ENCODE measurements at regions not wholly inside any gene's neighbourhood (a gene's known extent, or its start where the extent isn't known, plus 50 kb on each side); places are given as distances from the start of the nearest gene placed in this dataset.

DNA sequence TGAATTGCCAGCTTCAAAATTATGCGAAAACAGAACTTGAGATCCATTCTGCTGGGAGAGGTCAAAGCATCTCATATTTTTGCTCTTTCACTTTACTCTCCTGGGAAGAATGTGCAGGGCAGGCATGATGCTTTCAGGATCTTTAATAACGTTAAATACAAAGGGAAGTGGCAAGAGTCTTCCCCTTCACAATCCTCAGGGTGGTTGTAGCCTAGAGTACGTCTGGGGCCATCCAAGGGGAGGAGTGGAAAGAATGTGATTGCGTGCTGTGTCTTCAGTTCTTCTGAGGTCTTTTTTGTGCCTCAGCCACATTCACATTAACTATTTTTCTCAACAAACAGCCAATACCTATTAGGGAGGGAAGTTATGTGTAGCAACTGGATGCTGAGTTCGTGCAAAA, 207.3 kb downstream of the HGF start:
- Histone ChIP-seq H3K23me2 (ENCODE audit: low read depth, low read length) (no peaks in the 10 kb centered on the region; the same call in 1 of the 2 replicates), H3K14ac (ENCODE audit: insufficient read length) (no peak overlapping the region), H4K8ac (ENCODE audit: extremely low read depth, insufficient read depth, low read length) (no peak overlapping the region), H3K27ac (ENCODE audit: low read depth, low read length) (no peak overlapping the region), H3K56ac (replicated peaks; ENCODE audit: insufficient read length, low read depth, low read length) (no peak overlapping the region), H3K4me1 (replicated peaks in 1 of 4; ENCODE audit: control insufficient read depth in 3 of 4, insufficient read depth in 4 of 4, low read length in 3 of 4) (no peaks in the 10 kb centered on the region), H2BK5ac (ENCODE audit: low read depth, low read length) (no peak overlapping the region), H3K79me2 (ENCODE audit: control insufficient read depth in 1 of 2, insufficient read depth in 2 of 2, low read length in 2 of 2) (no peaks in the 10 kb centered on the region), H2AK5ac (ENCODE audit: low read depth, low read length) (no peak overlapping the region), H3K18ac (ENCODE audit: extremely low read depth, low read length) (no peak overlapping the region), H3K23ac (ENCODE audit: insufficient read length) (no peak overlapping the region), H3K4ac (replicated peaks; ENCODE audit: insufficient read length, low read depth, low read length) (no peak overlapping the region), H3K4me3 (ENCODE audit: extremely low read depth in 1 of 4, insufficient read depth in 2 of 4, low read depth in 3 of 4, low read length in 4 of 4) (no peak overlapping the region), H2BK120ac (replicated peaks; ENCODE audit: low read depth, low read length) (no peak overlapping the region), H4K5ac (ENCODE audit: insufficient read length, low read depth, low read length) (no peak overlapping the region), H3K9me3 (ENCODE audit: insufficient read depth in 2 of 2, low read depth in 1 of 2, low read length in 1 of 2) (peaks cover 0 to 4% of the 10 kb centered on the region in 2 experiments; a peak in 1 of 4 replicates), H3K79me1 (ENCODE audit: low read depth, low read length) (no peaks in the 10 kb centered on the region), H2BK12ac (ENCODE audit: low read depth, low read length) (no peak overlapping the region), H2BK15ac (ENCODE audit: low read length) (no peak overlapping the region), H3K27me3 (replicated peaks in 1 of 4; ENCODE audit: control insufficient read depth in 3 of 4, extremely low read depth in 1 of 4, insufficient read depth in 3 of 4, low read length in 3 of 4) (no peaks in the 10 kb centered on the region), H3K4me2 (ENCODE audit: insufficient read depth in 1 of 2, low read depth in 2 of 2, low read length in 2 of 2) (no peak overlapping the region), H3K36me3 (ENCODE audit: control insufficient read depth in 2 of 4, insufficient read depth in 4 of 4, low read length in 3 of 4) (no peaks in the 10 kb centered on the region), H3K9ac (replicated peaks in 1 of 4; ENCODE audit: extremely low read depth in 1 of 4, low read depth in 3 of 4, low read length in 3 of 4) (no peak overlapping the region), H4K20me1 (replicated peaks in 1 of 2; ENCODE audit: control insufficient read depth in 1 of 2, insufficient read depth in 2 of 2, low read length in 2 of 2) (no peaks in the 10 kb centered on the region), H4K91ac (replicated peaks; ENCODE audit: insufficient read length, low read length) (no peak overlapping the region), H2BK20ac (ENCODE audit: low read length) (no peak overlapping the region), H2AFZ (ENCODE audit: low read length) (no peak overlapping the region; the same call in 1 of the 2 replicates)
- ChIA-PET CTCF (ENCODE audit: partially characterized antibody) (no interaction called here), POLR2A (ENCODE audit: partially characterized antibody) (no interaction called here)
- DNase-seq (ENCODE audit: low read depth in 1 of 2, low spot score in 2 of 2) (no peak), FAIRE-seq (no peak)
- TF ChIP-seq CREB1 (IDR thresholded peaks at IDR 0.05) (no peak), KDM4A (IDR thresholded peaks at IDR 0.05; ENCODE audit: low read depth, low read length, severe bottlenecking) (no peak), TBP (IDR thresholded peaks at IDR 0.05; ENCODE audit: low read depth, low read length) (no peak), TAF1 (IDR thresholded peaks at IDR 0.05; ENCODE audit: low read depth, low read length) (no peak), NANOG (IDR thresholded peaks at IDR 0.05; ENCODE audit: insufficient read depth, low read depth, low read length, poor library complexity, severe bottlenecking) (no peak), ASH2L (IDR thresholded peaks at IDR 0.05; ENCODE audit: low read length) (no peak), SAP30 (IDR thresholded peaks at IDR 0.05; ENCODE audit: insufficient read depth, insufficient replicate concordance, low read length) (no peak), SRF (IDR thresholded peaks at IDR 0.05; ENCODE audit: low read depth, low read length) (no peak)
- TF ChIP-seq, protein P1, sequence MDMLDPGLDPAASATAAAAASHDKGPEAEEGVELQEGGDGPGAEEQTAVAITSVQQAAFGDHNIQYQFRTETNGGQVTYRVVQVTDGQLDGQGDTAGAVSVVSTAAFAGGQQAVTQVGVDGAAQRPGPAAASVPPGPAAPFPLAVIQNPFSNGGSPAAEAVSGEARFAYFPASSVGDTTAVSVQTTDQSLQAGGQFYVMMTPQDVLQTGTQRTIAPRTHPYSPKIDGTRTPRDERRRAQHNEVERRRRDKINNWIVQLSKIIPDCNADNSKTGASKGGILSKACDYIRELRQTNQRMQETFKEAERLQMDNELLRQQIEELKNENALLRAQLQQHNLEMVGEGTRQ (IDR thresholded peaks at IDR 0.05; ENCODE audit: low read length), result no peak
- 88% methylated on average over 5 of the region's 5 CpGs; no CpG with 5 or more reads in 1 of the 2 experiments for WGBS, 2 experiments (ENCODE audit: extremely low coverage in 1 of 2, insufficient coverage in 1 of 2, insufficient read length in 1 of 2, insufficient replicate concordance in 2 of 2, low coverage in 1 of 2, low lambda C conversion rate in 2 of 2, missing lambda C conversion rate in 1 of 2)
